ENCODE measurements at regions not wholly inside any gene's neighbourhood (a gene's known extent, or its start where the extent isn't known, plus 50 kb on each side); places are given as distances from the start of the nearest gene placed in this dataset.

GRCh38 chr18:55142410-55142809 lies 183.1 kb upstream of the CCDC68 start:
- TF ChIP-seq POLR2AphosphoS5 (IDR thresholded peaks at IDR 0.05; ENCODE audit: low read depth, low read length) (no peak), POLR2A (IDR thresholded peaks at IDR 0.05; ENCODE audit: low read depth, low read length) (no peak), TAF1 (IDR thresholded peaks at IDR 0.05; ENCODE audit: low read depth, low read length) (no peak)
